Breast epithelium (tissue), 3 donors: ENCODE measurements at regions not wholly inside any gene's neighbourhood (a gene's known extent, or its start where the extent isn't known, plus 50 kb on each side); places are given as distances from the start of the nearest gene placed in this dataset.

Experiments
- POLR2A ChIP-seq: fragments of 450-650 bp; IDR thresholded peaks from one replicate; pipeline ENCODE4 v1.6.1; 2016; ENCODE audit warnings: antibody characterized with exemption, mild to moderate bottlenecking, moderate library complexity
- TF ChIP-seq, protein P1 (sequence below), 3 donors: fragments of 450-650 bp; IDR thresholded peaks; one replicate each; pipeline ENCODE4 v1.5.1; 2016 to 2017; ENCODE audit warnings: antibody characterized with exemption in 3 of 3, mild to moderate bottlenecking in 3 of 3, moderate library complexity in 3 of 3

DNA sequence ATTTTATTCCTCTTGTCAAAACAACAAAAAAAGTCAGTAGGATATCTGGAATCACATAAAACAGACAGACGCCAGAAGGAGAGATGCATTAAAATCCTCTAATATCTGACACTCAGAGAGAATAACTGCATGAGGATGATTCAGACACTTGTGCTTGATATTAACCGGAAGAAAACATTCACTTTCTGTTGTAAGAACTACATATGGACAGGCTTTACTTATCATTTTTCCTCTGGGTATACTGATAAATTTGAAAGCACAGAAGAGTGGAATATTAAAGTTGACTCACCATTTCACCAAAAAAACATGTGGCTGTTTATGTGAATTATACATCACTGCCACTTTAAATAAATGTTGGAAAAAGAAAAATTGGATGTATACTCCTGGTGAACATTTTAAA is 589.1 kb upstream of the CDH2 start:
- TF ChIP-seq, protein P1, sequence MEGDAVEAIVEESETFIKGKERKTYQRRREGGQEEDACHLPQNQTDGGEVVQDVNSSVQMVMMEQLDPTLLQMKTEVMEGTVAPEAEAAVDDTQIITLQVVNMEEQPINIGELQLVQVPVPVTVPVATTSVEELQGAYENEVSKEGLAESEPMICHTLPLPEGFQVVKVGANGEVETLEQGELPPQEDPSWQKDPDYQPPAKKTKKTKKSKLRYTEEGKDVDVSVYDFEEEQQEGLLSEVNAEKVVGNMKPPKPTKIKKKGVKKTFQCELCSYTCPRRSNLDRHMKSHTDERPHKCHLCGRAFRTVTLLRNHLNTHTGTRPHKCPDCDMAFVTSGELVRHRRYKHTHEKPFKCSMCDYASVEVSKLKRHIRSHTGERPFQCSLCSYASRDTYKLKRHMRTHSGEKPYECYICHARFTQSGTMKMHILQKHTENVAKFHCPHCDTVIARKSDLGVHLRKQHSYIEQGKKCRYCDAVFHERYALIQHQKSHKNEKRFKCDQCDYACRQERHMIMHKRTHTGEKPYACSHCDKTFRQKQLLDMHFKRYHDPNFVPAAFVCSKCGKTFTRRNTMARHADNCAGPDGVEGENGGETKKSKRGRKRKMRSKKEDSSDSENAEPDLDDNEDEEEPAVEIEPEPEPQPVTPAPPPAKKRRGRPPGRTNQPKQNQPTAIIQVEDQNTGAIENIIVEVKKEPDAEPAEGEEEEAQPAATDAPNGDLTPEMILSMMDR (IDR thresholded peaks at IDR 0.05), result no peak
- TF ChIP-seq POLR2A, result no peak
